ENCODE measurements at regions not wholly inside any gene's neighbourhood (a gene's known extent, or its start where the extent isn't known, plus 50 kb on each side); places are given as distances from the start of the nearest gene placed in this dataset.

- CTCF ChIA-PET: interaction anchor here (0.6 kb wide), 1 partner anchor 34 kb away, joined by 3 read pairs; no protein-coding TSS in a partner anchor
- ATAC-seq: no peak
- intact Hi-C loops (cut with micrococcal nuclease; ENCODE audit: unreplicated experiment): no loop called here
Observed at GRCh38 chr7:84248267-84248666, 53.7 kb upstream of the SEMA3A start.

GRCh38 chr7:84247591-84247990, 53.0 kb upstream of the SEMA3A start:
- H3K9me3 ChIP-seq (ENCODE audit: control insufficient read depth, insufficient read depth, low read depth, low read length): no peaks in the 10 kb centered on the region; the same call in 1 of the 2 replicates
- TF ChIP-seq CTCF (IDR thresholded peaks at IDR 0.05) (no peak), REST (IDR thresholded peaks at IDR 0.05; ENCODE audit: insufficient read depth in 1 of 2, low read depth in 2 of 2, low read length in 1 of 2) (no peak), TCF7L2 (IDR thresholded peaks at IDR 0.05; ENCODE audit: low read depth, low read length) (no peak), SIN3A (IDR thresholded peaks at IDR 0.05; ENCODE audit: borderline replicate concordance, insufficient read depth, low read depth, low read length) (no peak), POLR2AphosphoS5 (IDR thresholded peaks at IDR 0.05; ENCODE audit: low read depth, low read length) (no peak)
- no peak for ATAC-seq
- no peak for DNase-seq (ENCODE audit: low read depth, low spot score)
- H3K27me3 ChIP-seq (ENCODE audit: control insufficient read depth, insufficient read depth, low read length): no peaks in the 10 kb centered on the region
- no TSS peak for BruUV-seq (replicated peaks)
- in situ Hi-C loops (cut with HindIII; ENCODE audit: low pct_unique_long_range_greater_than_20kb, low sequenced_read_pairs) (no loop called here), intact Hi-C loops (cut with micrococcal nuclease; ENCODE audit: unreplicated experiment) (no loop called here)
- H3K4me1 ChIP-seq (ENCODE audit: control insufficient read depth, insufficient read depth, low read length): no peaks in the 10 kb centered on the region
- no peak overlapping the region for H3K27ac ChIP-seq (ENCODE audit: low read length)
- POLR2A ChIA-PET: no interaction called here
- CTCF ChIA-PET: no interaction called here
- no peaks in the 10 kb centered on the region for H3K36me3 ChIP-seq (ENCODE audit: control insufficient read depth, insufficient read depth, low read length)
- H3K4me3 ChIP-seq (ENCODE audit: low read depth in 2 of 2, low read length in 2 of 2): no peak overlapping the region

More at GRCh38 chr7:84248267-84248666, 53.7 kb upstream of the SEMA3A start:
- POLR2A ChIA-PET: no interaction called here
- H3K27ac ChIP-seq (ENCODE audit: low read length): no peak overlapping the region
- BruUV-seq (replicated peaks): no TSS peak
- no peaks in the 10 kb centered on the region for H3K4me1 ChIP-seq (ENCODE audit: control insufficient read depth, insufficient read depth, low read length)
- H3K27me3 ChIP-seq (ENCODE audit: control insufficient read depth, insufficient read depth, low read length): no peaks in the 10 kb centered on the region
- in situ Hi-C loops (cut with HindIII; ENCODE audit: low pct_unique_long_range_greater_than_20kb, low sequenced_read_pairs): no loop called here
- H3K36me3 ChIP-seq (ENCODE audit: control insufficient read depth, insufficient read depth, low read length): no peaks in the 10 kb centered on the region
- TF ChIP-seq POLR2AphosphoS5 (IDR thresholded peaks at IDR 0.05; ENCODE audit: low read depth, low read length) (no peak), TCF7L2 (IDR thresholded peaks at IDR 0.05; ENCODE audit: low read depth, low read length) (no peak), CTCF (IDR thresholded peaks at IDR 0.05) (no peak), SIN3A (IDR thresholded peaks at IDR 0.05; ENCODE audit: borderline replicate concordance, insufficient read depth, low read depth, low read length) (no peak), REST (IDR thresholded peaks at IDR 0.05; ENCODE audit: insufficient read depth in 1 of 2, low read depth in 2 of 2, low read length in 1 of 2) (no peak)
- DNase-seq (ENCODE audit: low read depth, low spot score): no peak
- H3K9me3 ChIP-seq (ENCODE audit: control insufficient read depth, insufficient read depth, low read depth, low read length): no peaks in the 10 kb centered on the region; the same call in 1 of the 2 replicates
- H3K4me3 ChIP-seq (ENCODE audit: low read depth in 2 of 2, low read length in 2 of 2): no peak overlapping the region
